Gastroesophageal sphincter (tissue), 4 donors: ENCODE measurements at regions not wholly inside any gene's neighbourhood (a gene's known extent, or its start where the extent isn't known, plus 50 kb on each side); places are given as distances from the start of the nearest gene placed in this dataset.

ENCODE experiments used
- ATAC-seq: fragments of 150-250 bp; one replicate; pipeline ENCODE4 v1.9.1; 2016; ENCODE audit warnings: mild to moderate bottlenecking, moderate library complexity
- H3K27ac ChIP-seq, 4 donors: fragments of 200-600 bp; sonication (generic) in 3 of 4; 1 replicate in 3 of 4; 2 replicates in 1 of 4; pipeline ENCODE4 v1.5.1; 2016 to 2019
- H3K27me3 ChIP-seq: fragments of 200-600 bp; sonication (generic); one replicate; pipeline ENCODE4 v1.5.1; 2019
- H3K36me3 ChIP-seq, 2 donors: fragments of 200-600 bp; sonication (generic); one replicate each; pipeline ENCODE4 v1.5.1; 2019; ENCODE audit warnings: control low read depth in 1 of 2
- H3K4me1 ChIP-seq, 3 donors: fragments of 200-600 bp; sonication (generic); 1 replicate in 2 of 3; 2 replicates in 1 of 3; pipeline ENCODE4 v1.5.1; 2016 to 2019; ENCODE audit warnings: control low read depth in 2 of 3
- H3K4me3 ChIP-seq, 2 donors: fragments of 200-600 bp; sonication (generic); one replicate each; pipeline ENCODE4 v1.5.1; 2019; ENCODE audit warnings: mild to moderate bottlenecking in 1 of 2, moderate library complexity in 1 of 2
- H3K9me3 ChIP-seq, 3 donors: fragments of 200-600 bp; sonication (generic); one replicate each; pipeline ENCODE4 v1.5.1; 2017 to 2019; ENCODE audit warnings: control low read depth in 2 of 3
- EP300 ChIP-seq: sonication (generic); formaldehyde crosslinking; IDR thresholded peaks from one replicate; pipeline ENCODE4 v1.6.1; 2017; ENCODE audit warnings: antibody characterized with exemption, mild to moderate bottlenecking
- POLR2A ChIP-seq, 2 donors: fragments of 450-650 bp; IDR thresholded peaks; one replicate each; pipeline ENCODE4 v1.6.1; 2017; ENCODE audit warnings: antibody characterized with exemption in 2 of 2, mild to moderate bottlenecking in 2 of 2, moderate library complexity in 1 of 2
- POLR2AphosphoS5 ChIP-seq: sonication (generic); formaldehyde crosslinking; IDR thresholded peaks from one replicate; pipeline ENCODE4 v1.6.1; 2017; ENCODE audit warnings: antibody characterized with exemption
- WGBS, 2 donors: methylation state at CpG; one replicate each; pipeline ENCODE4 v1.1.5; 2018; ENCODE audit warnings: low coverage in 1 of 2; 5-methylcytosine and 5-hydroxymethylcytosine counted together
- TF ChIP-seq, protein P1 (sequence below), 4 experiments: fragments of 200-600 bp in 2 of 4; fragments of 450-650 bp in 2 of 4; sonication (generic) in 1 of 4; IDR thresholded peaks; one replicate each; pipeline ENCODE4 v1.5.1; 2017 to 2019; ENCODE audit warnings: antibody characterized with exemption in 4 of 4, mild to moderate bottlenecking in 2 of 4, moderate library complexity in 2 of 4

DNA sequence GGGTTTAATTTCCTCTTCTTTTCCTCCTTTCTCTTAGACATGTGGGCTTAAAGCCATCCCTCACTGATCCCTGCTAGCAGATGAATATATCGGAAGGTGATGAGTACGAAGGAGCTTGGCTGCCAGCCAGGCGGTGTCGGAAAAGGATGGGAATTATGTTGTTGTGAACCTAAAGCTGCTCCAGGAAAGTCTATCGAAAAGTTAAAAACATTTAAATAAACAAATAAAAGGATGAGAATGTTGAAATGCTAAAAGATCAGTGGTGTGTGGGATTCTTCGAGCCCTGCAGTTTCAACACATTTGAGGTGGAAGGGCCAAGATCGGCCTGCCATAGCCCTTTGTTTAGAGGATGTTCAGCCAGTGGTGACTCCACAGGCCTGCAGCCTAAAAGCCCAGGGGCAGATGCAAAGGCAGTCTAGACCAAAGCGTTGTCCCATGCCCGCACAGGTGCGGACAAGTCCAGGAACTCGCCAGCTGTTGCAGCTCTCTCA lies 107.9 kb downstream of the JCAD start:
- Histone ChIP-seq H3K27me3 (no peaks in the 10 kb centered on the region), H3K4me1 (peaks cover 17 to 57% (median 25%) of the 10 kb centered on the region in 3 donors), H3K4me3 (no peak overlapping the region), H3K36me3 (no peaks in the 10 kb centered on the region), H3K27ac (peak overlapping the region in 3 of 4 donors; percentile 81 to 85 (median 84)), H3K9me3 (peaks cover 0 to 3% (median 0%) of the 10 kb centered on the region in 3 donors)
- TF ChIP-seq POLR2AphosphoS5 (no peak), POLR2A (IDR thresholded peaks at IDR 0.05) (no peak), EP300 (no peak)
- TF ChIP-seq, protein P1, sequence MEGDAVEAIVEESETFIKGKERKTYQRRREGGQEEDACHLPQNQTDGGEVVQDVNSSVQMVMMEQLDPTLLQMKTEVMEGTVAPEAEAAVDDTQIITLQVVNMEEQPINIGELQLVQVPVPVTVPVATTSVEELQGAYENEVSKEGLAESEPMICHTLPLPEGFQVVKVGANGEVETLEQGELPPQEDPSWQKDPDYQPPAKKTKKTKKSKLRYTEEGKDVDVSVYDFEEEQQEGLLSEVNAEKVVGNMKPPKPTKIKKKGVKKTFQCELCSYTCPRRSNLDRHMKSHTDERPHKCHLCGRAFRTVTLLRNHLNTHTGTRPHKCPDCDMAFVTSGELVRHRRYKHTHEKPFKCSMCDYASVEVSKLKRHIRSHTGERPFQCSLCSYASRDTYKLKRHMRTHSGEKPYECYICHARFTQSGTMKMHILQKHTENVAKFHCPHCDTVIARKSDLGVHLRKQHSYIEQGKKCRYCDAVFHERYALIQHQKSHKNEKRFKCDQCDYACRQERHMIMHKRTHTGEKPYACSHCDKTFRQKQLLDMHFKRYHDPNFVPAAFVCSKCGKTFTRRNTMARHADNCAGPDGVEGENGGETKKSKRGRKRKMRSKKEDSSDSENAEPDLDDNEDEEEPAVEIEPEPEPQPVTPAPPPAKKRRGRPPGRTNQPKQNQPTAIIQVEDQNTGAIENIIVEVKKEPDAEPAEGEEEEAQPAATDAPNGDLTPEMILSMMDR (IDR thresholded peaks at IDR 0.05), result peak in 1 of 4 experiments; percentile 22
- WGBS, 2 donors, result 39 to 40% methylated on average over 1 to 7 of the region's 11 CpGs
- ATAC-seq, result no peak

DNA sequence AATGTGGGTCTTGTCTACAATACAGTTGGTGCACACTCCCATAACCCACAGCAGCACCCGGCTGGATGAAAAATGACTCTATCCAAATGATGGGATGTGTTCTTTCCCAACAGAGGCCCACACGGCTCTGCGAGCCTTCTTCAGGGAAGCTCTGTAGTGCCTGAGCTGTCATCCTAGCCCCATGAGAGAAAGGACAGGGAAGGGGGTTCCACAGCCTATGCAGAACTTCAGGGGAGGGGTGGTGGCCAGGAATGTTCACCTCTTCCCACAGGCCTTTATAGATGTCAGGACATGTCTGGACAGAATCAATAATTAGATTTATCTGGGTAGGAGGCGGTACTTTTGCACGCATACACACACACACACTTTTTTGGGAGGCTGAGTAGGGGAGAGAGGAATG lies 109.0 kb downstream of the JCAD start:
- H3K36me3 ChIP-seq, result no peaks in the 10 kb centered on the region
- no peak for TF ChIP-seq POLR2A (IDR thresholded peaks at IDR 0.05)
- TF ChIP-seq, protein P1 (IDR thresholded peaks at IDR 0.05), result no peak
- no peak for TF ChIP-seq POLR2AphosphoS5
- TF ChIP-seq EP300, result no peak
- H3K4me3 ChIP-seq, result no peak overlapping the region
- H3K4me1 ChIP-seq, result peaks cover 24 to 67% (median 25%) of the 10 kb centered on the region in 3 donors
- no peaks in the 10 kb centered on the region for H3K27me3 ChIP-seq
- H3K27ac ChIP-seq, result peak overlapping the region; percentile 8 to 85 (median 82)
- no peaks in the 10 kb centered on the region for H3K9me3 ChIP-seq
- no peak for ATAC-seq
- WGBS, 2 donors, result 78% methylated on average over 3 of the region's 5 CpGs; no CpG with 5 or more reads in 1 of the 2 donors

DNA sequence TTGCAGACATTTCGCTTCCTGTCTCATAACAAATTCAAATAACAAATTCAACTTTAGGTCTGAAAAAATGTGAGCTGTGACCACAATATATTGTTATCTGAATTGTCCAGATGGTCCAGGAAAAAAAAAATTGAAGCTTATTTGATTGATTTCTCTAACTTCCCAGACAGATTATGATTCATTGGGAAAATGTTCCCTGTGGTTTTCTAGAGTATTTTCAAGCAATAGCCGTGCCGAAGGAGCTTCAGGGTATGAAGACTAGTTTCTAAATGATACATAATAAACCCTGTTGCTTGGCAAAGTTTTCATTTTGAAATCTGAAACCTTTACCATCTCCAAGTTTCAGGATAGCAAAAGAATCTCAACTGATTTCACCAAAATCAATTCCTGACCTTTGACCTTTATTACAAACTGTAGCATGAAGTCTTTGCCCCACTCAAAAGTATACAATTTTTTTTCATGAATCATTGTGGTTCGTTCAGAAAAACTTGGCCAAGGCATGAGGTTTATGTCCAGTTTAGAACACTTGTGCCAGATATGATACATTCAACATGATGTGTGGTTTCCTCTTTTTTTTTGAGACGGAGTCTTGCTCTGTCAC lies 109.9 kb downstream of the JCAD start:
- peak overlapping the region; percentile 81 to 93 (median 84) for H3K27ac ChIP-seq
- WGBS, 2 donors, result 17 to 23% methylated on average over 3 to 5 of the region's 5 CpGs
- no peaks in the 10 kb centered on the region for H3K9me3 ChIP-seq
- no peaks in the 10 kb centered on the region for H3K27me3 ChIP-seq
- H3K4me3 ChIP-seq, result no peak overlapping the region
- peaks cover 24 to 67% (median 25%) of the 10 kb centered on the region in 3 donors for H3K4me1 ChIP-seq
- no peak for ATAC-seq
- H3K36me3 ChIP-seq, result no peaks in the 10 kb centered on the region
- TF ChIP-seq POLR2A (IDR thresholded peaks at IDR 0.05) (no peak), POLR2AphosphoS5 (peak; percentile 69)

DNA sequence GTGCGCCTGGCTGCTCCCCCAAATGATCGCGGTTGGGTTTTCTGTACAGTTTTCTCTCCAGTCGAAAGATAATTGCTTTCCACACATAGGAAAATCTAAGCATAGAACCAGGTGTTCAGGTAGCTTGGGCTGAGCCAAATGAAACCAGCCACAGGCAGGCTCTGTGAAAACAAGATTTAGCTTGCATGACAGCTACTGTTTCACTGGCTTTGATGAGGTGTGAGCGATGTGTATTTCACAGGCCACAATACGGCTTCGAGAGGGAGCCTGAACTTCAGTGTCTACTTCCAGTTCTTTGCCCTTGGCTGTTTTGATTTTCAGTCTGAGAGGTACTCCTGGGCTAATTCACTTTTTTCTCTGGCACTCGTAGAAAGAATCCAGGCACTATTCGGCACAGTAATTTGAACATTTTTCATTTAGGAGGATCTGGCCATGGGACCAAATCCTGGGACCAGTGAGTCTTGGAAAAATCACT lies 110.5 kb downstream of the JCAD start:
- Histone ChIP-seq H3K27me3 (no peaks in the 10 kb centered on the region), H3K36me3 (no peaks in the 10 kb centered on the region), H3K4me3 (no peak overlapping the region), H3K9me3 (no peaks in the 10 kb centered on the region), H3K4me1 (peaks cover 24 to 67% (median 25%) of the 10 kb centered on the region in 3 donors), H3K27ac (peak overlapping the region; percentile 81 to 93 (median 84))
- WGBS, 2 donors, result 23 to 56% methylated on average over 5 to 9 of the region's 9 CpGs
- no peak for ATAC-seq
- TF ChIP-seq EP300 (no peak), POLR2AphosphoS5 (no peak), POLR2A (IDR thresholded peaks at IDR 0.05) (no peak)
- TF ChIP-seq, protein P1 (IDR thresholded peaks at IDR 0.05), result no peak

DNA sequence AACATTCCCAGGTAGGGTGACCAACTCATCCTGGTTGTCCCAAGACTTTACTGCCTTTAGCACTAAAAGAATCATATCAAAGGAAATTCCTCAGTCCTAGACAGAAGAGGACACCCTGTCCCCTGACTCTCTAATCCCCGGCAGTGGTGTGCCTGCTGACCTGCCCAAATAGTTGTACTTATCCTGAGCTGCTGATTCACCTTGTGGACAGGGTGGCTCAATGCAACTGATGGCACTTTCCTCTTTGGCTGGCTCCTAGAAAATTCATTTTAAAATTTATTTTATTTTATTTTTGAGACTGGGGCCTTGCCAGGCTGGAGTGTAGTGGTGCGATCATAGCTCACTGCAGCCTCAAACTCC lies 111.7 kb downstream of the JCAD start:
- no peaks in the 10 kb centered on the region for H3K9me3 ChIP-seq
- WGBS, 2 donors, result 60% methylated on average over 2 of the region's 2 CpGs; no CpG with 5 or more reads in 1 of the 2 donors
- no peaks in the 10 kb centered on the region for H3K27me3 ChIP-seq
- no peak overlapping the region for H3K4me3 ChIP-seq
- peaks cover 24 to 67% (median 25%) of the 10 kb centered on the region in 3 donors for H3K4me1 ChIP-seq
- no peaks in the 10 kb centered on the region for H3K36me3 ChIP-seq
- TF ChIP-seq EP300 (no peak), POLR2A (IDR thresholded peaks at IDR 0.05) (no peak), POLR2AphosphoS5 (peak; percentile 3)
- TF ChIP-seq, protein P1 (IDR thresholded peaks at IDR 0.05), result peak in 2 of 4 experiments; percentile 5 to 19
- no peak for ATAC-seq
- H3K27ac ChIP-seq, result peak overlapping the region; percentile 81 to 93 (median 84)
